Activated B cell treated with CpG ODN at 0.5 μM for 24 hours (primary cell): ENCODE measurements at regions not wholly inside any gene's neighbourhood (a gene's known extent, or its start where the extent isn't known, plus 50 kb on each side); places are given as distances from the start of the nearest gene placed in this dataset.

Experiments used
- ATAC-seq: fragments of 200-7000 bp; cut with Tn5 transposase; one replicate; pipeline ENCODE4 v1.10.0; 2021; ENCODE audit warnings: low read depth, mild to moderate bottlenecking, moderate library complexity
- CTCF ChIA-PET: fragments of 350-600 bp; sonication (Branson Sonifier 250); formaldehyde crosslinking; loops from one replicate; lab custom pipeline; 2021; ENCODE audit warnings: antibody characterized with exemption; lab: Charles Lee
- POLR2A ChIA-PET: fragments of 350-600 bp; sonication (Branson Sonifier 250); formaldehyde crosslinking; loops from one replicate; lab custom pipeline; 2021; ENCODE audit warnings: antibody characterized with exemption; lab: Charles Lee
- DNase-seq: peaks from one replicate; pipeline ENCODE4 v3.0.0; 2022
- H3K27ac Mint-ChIP-seq: one replicate; pipeline ENCODE4 v1.8.0; 2020; ENCODE audit warnings: mixed read lengths
- H3K27me3 Mint-ChIP-seq: one replicate; pipeline ENCODE4 v1.8.0; 2021; ENCODE audit warnings: mixed read lengths
- H3K36me3 Mint-ChIP-seq: one replicate; pipeline ENCODE4 v1.8.0; 2021; ENCODE audit warnings: low read depth, mixed read lengths
- H3K4me1 Mint-ChIP-seq: one replicate; pipeline ENCODE4 v1.8.0; 2021; ENCODE audit warnings: mixed read lengths
- H3K4me3 Mint-ChIP-seq: one replicate; pipeline ENCODE4 v1.8.0; 2020; ENCODE audit warnings: mild to moderate bottlenecking, mixed read lengths
- H3K9me3 Mint-ChIP-seq: one replicate; pipeline ENCODE4 v1.8.0; 2020; ENCODE audit warnings: mixed read lengths
- intact Hi-C: fragments of 100-400 bp; cut with micrococcal nuclease; formaldehyde crosslinking; loops from one replicate; pipeline ENCODE4 v1.15.1; 2024
- TF ChIP-seq, protein P1 (sequence below): fragments of 200-600 bp; IDR thresholded peaks from one replicate; pipeline ENCODE4 v1.8.0; 2022; ENCODE audit warnings: antibody characterized with exemption, mild to moderate bottlenecking

DNA sequence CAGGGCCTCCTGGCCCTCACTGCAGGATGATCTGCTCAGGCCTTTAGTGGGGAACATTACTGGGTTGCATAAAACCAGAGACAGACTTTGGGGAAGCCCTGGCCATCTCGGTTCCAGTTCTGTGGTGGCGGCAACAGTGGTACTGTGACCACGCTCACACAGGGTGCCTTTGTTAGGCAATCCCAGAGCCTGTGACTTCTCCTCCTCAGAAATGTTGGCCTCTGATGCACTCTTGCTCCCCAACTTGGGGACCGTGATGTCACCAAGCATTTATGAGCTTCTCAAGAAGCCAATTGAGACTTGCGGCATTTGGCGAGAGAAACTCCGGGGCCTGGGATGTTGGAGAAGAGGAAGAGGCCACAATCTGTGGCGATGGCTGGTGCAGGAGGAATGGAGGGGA lies 80.9 kb upstream of the PKDCC start:
- intact Hi-C loops: no loop called here
- no peaks in the 10 kb centered on the region for H3K36me3 Mint-ChIP-seq
- H3K4me3 Mint-ChIP-seq: no peak overlapping the region
- ATAC-seq (no peak), DNase-seq (no peak)
- TF ChIP-seq, protein P1, sequence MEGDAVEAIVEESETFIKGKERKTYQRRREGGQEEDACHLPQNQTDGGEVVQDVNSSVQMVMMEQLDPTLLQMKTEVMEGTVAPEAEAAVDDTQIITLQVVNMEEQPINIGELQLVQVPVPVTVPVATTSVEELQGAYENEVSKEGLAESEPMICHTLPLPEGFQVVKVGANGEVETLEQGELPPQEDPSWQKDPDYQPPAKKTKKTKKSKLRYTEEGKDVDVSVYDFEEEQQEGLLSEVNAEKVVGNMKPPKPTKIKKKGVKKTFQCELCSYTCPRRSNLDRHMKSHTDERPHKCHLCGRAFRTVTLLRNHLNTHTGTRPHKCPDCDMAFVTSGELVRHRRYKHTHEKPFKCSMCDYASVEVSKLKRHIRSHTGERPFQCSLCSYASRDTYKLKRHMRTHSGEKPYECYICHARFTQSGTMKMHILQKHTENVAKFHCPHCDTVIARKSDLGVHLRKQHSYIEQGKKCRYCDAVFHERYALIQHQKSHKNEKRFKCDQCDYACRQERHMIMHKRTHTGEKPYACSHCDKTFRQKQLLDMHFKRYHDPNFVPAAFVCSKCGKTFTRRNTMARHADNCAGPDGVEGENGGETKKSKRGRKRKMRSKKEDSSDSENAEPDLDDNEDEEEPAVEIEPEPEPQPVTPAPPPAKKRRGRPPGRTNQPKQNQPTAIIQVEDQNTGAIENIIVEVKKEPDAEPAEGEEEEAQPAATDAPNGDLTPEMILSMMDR: no peak
- peaks cover 7% of the 10 kb centered on the region for H3K27me3 Mint-ChIP-seq
- POLR2A ChIA-PET: no interaction called here
- H3K27ac Mint-ChIP-seq: no peak overlapping the region
- no peaks in the 10 kb centered on the region for H3K9me3 Mint-ChIP-seq
- CTCF ChIA-PET: no interaction called here
- no peaks in the 10 kb centered on the region for H3K4me1 Mint-ChIP-seq

DNA sequence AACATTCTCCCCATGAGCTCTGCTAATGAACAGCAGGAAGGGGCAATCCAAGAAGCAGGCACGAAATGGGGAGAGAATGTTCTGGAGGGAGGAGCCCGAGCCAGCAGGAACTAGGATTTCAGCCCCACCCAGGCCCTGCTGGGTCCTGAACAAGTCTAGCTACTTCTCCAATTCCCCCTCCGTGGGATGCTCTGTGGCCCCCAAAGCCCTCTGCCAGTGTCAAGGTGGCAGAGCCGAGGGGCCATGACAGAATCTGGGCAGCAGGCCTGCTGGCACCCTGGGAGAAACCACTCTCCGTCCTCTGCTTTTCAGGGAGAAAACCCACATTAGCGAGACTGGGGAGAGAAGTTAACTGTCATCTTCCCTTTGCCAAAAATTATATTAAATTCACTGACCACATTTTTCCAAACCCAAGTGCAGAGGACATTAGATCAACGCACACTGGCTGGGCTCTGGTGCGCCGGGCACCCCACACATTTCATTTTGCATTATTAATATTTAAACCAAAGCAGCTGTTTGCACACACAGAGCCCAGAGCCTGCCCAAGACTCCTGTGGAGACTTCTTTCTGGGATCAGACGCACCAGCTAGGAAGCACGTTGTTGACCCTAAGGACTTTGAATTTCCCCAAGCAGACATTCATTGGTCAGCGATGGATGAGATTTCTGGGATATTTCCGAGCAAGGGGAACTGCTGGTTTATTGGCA lies 80.2 kb upstream of the PKDCC start:
- ChIA-PET POLR2A (no interaction called here), CTCF (no interaction called here)
- no peaks in the 10 kb centered on the region for H3K9me3 Mint-ChIP-seq
- ATAC-seq (no peak), DNase-seq (no peak)
- TF ChIP-seq, protein P1: no peak
- intact Hi-C loops: no loop called here
- no peak overlapping the region for H3K4me3 Mint-ChIP-seq
- H3K27me3 Mint-ChIP-seq: peaks cover 11% of the 10 kb centered on the region
- H3K27ac Mint-ChIP-seq: no peak overlapping the region
- no peaks in the 10 kb centered on the region for H3K36me3 Mint-ChIP-seq
- H3K4me1 Mint-ChIP-seq: no peaks in the 10 kb centered on the region

DNA sequence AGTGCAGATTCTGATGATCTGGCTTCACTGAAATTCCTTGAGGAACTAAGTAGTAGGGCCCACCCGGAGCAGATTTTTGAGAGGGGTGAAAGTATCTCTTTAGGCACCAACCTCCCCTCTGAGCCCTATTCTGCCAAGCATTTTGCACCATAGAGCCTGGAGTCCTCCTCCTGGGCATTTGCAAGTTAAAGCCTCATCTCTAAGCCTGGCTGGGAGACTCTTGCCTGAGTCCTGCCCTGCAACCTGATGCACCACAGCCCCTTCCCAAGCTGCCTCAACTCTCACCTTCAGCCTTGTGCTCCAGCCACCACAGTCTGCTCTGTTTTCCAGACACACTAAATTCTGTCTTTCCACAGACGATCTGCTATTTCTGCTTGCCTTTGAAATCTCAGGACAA lies 79.6 kb upstream of the PKDCC start:
- CTCF ChIA-PET: no interaction called here
- Mint-ChIP-seq H3K9me3 (no peaks in the 10 kb centered on the region), H3K27me3 (peaks cover 11% of the 10 kb centered on the region), H3K4me3 (no peak overlapping the region), H3K36me3 (no peaks in the 10 kb centered on the region), H3K4me1 (no peaks in the 10 kb centered on the region), H3K27ac (no peak overlapping the region)
- TF ChIP-seq, protein P1: no peak
- ATAC-seq: no peak
- DNase-seq: no peak
- POLR2A ChIA-PET: no interaction called here
- intact Hi-C loops: no loop called here

DNA sequence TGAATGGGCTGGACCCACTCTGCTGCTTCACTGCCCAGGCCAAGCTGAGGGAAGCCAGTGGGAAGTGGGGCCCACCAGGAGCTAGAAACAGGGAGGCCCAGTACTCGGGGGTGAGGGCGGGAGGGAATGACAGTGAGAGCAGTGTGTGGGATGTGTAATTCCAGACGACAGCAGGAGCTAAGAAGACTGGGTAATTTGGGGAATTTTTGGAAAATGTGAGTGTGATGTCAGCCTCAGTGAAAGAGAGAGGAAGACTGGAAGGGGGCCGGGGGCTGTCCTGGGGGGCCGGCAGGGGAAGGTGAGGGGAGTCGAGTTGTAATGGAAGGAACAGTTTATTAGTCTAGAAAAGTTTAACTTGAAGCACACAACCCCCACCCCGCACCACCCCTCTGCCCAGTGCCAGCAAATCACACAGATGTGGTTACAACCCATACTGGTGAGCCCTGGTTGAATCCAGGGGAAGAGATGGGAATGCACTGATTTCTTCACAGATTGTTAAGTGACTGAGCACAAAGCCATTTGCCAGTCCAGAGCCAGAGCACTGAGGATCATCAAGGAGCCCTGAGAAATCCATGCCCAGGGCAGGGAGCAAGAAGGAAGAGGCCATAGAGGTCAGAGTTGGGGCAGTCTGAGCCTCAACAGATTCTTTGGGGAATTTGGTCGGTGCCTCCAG lies 76.7 kb upstream of the PKDCC start:
- no peak for DNase-seq
- ChIA-PET CTCF (no interaction called here), POLR2A (no interaction called here)
- no peak for ATAC-seq
- Mint-ChIP-seq H3K4me1 (no peaks in the 10 kb centered on the region), H3K9me3 (no peaks in the 10 kb centered on the region), H3K36me3 (no peaks in the 10 kb centered on the region), H3K27me3 (peaks cover 14% of the 10 kb centered on the region), H3K27ac (no peak overlapping the region), H3K4me3 (no peak overlapping the region)
- TF ChIP-seq, protein P1: no peak
- intact Hi-C loops: no loop called here

DNA sequence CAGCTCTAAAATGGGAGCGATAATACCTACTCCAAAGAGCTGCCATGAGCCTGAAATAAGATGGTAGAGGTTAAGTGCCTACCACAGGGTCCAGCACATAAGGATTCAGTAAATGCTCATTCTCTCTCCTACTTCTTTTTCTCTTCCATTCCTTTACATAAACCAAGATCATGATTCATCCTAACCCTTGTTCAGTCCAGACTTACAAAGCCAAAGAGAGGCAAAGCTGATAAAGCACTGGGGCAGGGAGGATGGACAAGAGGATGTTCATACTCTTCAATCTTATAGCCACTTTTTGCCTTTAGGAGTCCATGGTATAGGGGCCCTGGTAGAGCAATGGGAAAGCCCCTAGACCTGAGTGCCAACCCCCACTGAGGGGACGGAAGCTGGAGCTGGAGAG lies 75.6 kb upstream of the PKDCC start:
- CTCF ChIA-PET: no interaction called here
- TF ChIP-seq, protein P1: no peak
- H3K4me3 Mint-ChIP-seq: no peak overlapping the region
- H3K9me3 Mint-ChIP-seq: no peaks in the 10 kb centered on the region
- no peaks in the 10 kb centered on the region for H3K4me1 Mint-ChIP-seq
- intact Hi-C loops: no loop called here
- H3K27ac Mint-ChIP-seq: no peak overlapping the region
- no peaks in the 10 kb centered on the region for H3K36me3 Mint-ChIP-seq
- DNase-seq (no peak), ATAC-seq (no peak)
- H3K27me3 Mint-ChIP-seq: peaks cover 17% of the 10 kb centered on the region
- POLR2A ChIA-PET: no interaction called here
